ENCODE measurements at regions not wholly inside any gene's neighbourhood (a gene's known extent, or its start where the extent isn't known, plus 50 kb on each side); places are given as distances from the start of the nearest gene placed in this dataset.
A peak's percentile ranks its signal among the peaks of the same experiment; 100 is the strongest.

DNA sequence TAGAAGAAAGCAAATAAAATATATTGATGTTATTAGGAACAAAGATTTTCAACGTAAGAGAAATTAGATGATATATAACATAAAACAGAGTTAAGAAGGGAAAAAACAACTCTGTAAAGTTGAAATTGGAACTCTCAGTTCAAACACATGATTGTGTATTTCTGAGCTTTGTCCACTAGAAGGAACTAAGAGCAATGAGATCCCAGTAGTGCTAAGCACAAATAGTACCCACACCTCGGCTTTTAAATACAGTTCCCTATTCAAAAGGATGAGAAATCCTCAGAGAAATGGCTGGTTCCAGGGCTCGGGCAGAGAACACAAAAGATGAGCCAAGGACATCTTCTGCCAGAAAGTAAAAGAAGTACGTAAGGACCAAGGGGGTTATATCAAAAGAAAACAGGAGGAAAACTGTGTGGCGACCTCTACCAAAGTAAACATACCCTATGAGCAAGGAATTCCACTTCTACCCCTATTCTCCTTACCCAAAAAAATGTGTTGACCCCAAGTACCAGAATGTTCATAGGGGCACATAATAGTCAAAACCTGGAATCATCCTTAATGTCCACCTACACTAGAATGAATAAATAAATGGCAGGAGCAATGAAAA is 96.6 kb downstream of the SPTSSA start:
- no peak overlapping the region for H3K4me3 ChIP-seq (ENCODE audit: low read length in 3 of 3)
- no peaks in the 10 kb centered on the region for H3K36me3 ChIP-seq (ENCODE audit: control insufficient read depth in 2 of 3, insufficient read depth in 3 of 3, low read length in 3 of 3)
- no peaks in the 10 kb centered on the region for H3K4me1 ChIP-seq (ENCODE audit: control insufficient read depth in 2 of 3, insufficient read depth in 2 of 3, low read depth in 1 of 3, low read length in 3 of 3)
- TF ChIP-seq, protein P1, sequence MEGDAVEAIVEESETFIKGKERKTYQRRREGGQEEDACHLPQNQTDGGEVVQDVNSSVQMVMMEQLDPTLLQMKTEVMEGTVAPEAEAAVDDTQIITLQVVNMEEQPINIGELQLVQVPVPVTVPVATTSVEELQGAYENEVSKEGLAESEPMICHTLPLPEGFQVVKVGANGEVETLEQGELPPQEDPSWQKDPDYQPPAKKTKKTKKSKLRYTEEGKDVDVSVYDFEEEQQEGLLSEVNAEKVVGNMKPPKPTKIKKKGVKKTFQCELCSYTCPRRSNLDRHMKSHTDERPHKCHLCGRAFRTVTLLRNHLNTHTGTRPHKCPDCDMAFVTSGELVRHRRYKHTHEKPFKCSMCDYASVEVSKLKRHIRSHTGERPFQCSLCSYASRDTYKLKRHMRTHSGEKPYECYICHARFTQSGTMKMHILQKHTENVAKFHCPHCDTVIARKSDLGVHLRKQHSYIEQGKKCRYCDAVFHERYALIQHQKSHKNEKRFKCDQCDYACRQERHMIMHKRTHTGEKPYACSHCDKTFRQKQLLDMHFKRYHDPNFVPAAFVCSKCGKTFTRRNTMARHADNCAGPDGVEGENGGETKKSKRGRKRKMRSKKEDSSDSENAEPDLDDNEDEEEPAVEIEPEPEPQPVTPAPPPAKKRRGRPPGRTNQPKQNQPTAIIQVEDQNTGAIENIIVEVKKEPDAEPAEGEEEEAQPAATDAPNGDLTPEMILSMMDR (IDR thresholded peaks at IDR 0.05; ENCODE audit: borderline replicate concordance, extremely low read depth, insufficient read depth), result no peak
- H3K27me3 ChIP-seq (ENCODE audit: control insufficient read depth, insufficient read depth, low read length), result no peaks in the 10 kb centered on the region
- H3K27ac ChIP-seq (ENCODE audit: low read depth in 2 of 2, low read length in 2 of 2), result no peak overlapping the region
- peak in 1 of 5 donors; percentile 30 for DNase-seq
- H3K9ac ChIP-seq (ENCODE audit: low read length in 3 of 3), result no peak overlapping the region
- no peak for FAIRE-seq
- intact Hi-C loops (cut with DNase I), result no loop called here
- no peaks in the 10 kb centered on the region for H3K9me3 ChIP-seq (ENCODE audit: control insufficient read depth in 2 of 3, insufficient read depth in 1 of 3, low read length in 3 of 3)

DNA sequence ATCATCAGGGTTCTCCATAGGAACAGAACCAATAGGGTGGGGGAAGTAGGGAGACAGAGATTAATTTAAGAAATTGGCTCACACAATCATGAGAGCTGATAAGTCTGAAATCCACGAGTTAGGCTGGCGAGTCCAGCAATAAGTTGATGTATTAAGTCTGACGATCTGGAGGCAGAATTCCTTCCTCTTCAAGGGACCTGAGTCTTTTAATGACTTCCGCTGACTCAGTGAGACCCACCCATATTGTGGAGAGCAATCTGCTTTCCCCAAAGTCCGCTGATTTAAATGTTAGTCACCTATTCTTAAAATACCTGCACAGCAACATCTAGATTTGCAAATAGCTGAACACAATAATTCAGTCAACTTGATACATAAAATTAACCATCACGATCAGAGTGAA is 97.8 kb downstream of the SPTSSA start:
- intact Hi-C loops (cut with DNase I), result no loop called here
- TF ChIP-seq, protein P1 (IDR thresholded peaks at IDR 0.05; ENCODE audit: borderline replicate concordance, extremely low read depth, insufficient read depth), result no peak
- no peaks in the 10 kb centered on the region for H3K27me3 ChIP-seq (ENCODE audit: control insufficient read depth, insufficient read depth, low read length)
- no peak overlapping the region for H3K9ac ChIP-seq (ENCODE audit: low read length in 3 of 3)
- no peaks in the 10 kb centered on the region for H3K36me3 ChIP-seq (ENCODE audit: control insufficient read depth in 2 of 3, insufficient read depth in 3 of 3, low read length in 3 of 3)
- no peak overlapping the region for H3K4me3 ChIP-seq (ENCODE audit: low read length in 3 of 3)
- DNase-seq, result no peak
- H3K4me1 ChIP-seq (ENCODE audit: control insufficient read depth in 2 of 3, insufficient read depth in 2 of 3, low read depth in 1 of 3, low read length in 3 of 3), result no peaks in the 10 kb centered on the region
- H3K9me3 ChIP-seq (ENCODE audit: control insufficient read depth in 2 of 3, insufficient read depth in 1 of 3, low read length in 3 of 3), result no peaks in the 10 kb centered on the region
- FAIRE-seq, result no peak
- no peak overlapping the region for H3K27ac ChIP-seq (ENCODE audit: low read depth in 2 of 2, low read length in 2 of 2)

DNA sequence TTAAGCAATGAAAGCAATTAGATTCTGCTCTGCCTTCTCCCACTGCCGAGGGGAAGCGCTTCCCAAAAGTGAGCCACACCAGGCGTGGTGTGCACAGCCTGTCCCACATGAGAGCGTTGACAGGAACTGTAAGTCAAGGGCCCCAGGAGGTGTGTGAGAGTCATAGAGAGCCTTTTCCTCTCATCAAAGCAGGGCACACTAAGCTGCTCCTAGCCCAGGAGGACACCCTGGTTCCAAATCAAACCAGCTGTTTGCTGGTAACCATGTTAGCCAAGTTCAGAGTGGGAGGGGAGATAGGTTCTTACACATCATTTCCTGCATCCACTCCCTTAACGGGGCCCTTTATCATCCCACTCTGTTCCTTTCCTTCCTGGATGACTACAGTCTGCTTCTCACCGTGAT is 98.3 kb downstream of the SPTSSA start:
- Histone ChIP-seq H3K4me1 (ENCODE audit: control insufficient read depth in 2 of 3, insufficient read depth in 2 of 3, low read depth in 1 of 3, low read length in 3 of 3) (no peaks in the 10 kb centered on the region), H3K9me3 (ENCODE audit: control insufficient read depth in 2 of 3, insufficient read depth in 1 of 3, low read length in 3 of 3) (no peaks in the 10 kb centered on the region), H3K27ac (ENCODE audit: low read depth in 2 of 2, low read length in 2 of 2) (no peak overlapping the region), H3K36me3 (ENCODE audit: control insufficient read depth in 2 of 3, insufficient read depth in 3 of 3, low read length in 3 of 3) (no peaks in the 10 kb centered on the region), H3K9ac (ENCODE audit: low read length in 3 of 3) (no peak overlapping the region), H3K4me3 (ENCODE audit: low read length in 3 of 3) (no peak overlapping the region), H3K27me3 (ENCODE audit: control insufficient read depth, insufficient read depth, low read length) (no peaks in the 10 kb centered on the region)
- TF ChIP-seq, protein P1 (IDR thresholded peaks at IDR 0.05; ENCODE audit: borderline replicate concordance, extremely low read depth, insufficient read depth), result no peak
- intact Hi-C loops (cut with DNase I), result no loop called here
- no peak for FAIRE-seq
- no peak for DNase-seq
